Glutamatergic neuron (in vitro differentiated cells): ENCODE measurements at regions not wholly inside any gene's neighbourhood (a gene's known extent, or its start where the extent isn't known, plus 50 kb on each side); places are given as distances from the start of the nearest gene placed in this dataset.

Experiments used
- DNase-seq: peaks from one replicate; pipeline ENCODE4 v3.0.0; 2022
- H3K27ac Mint-ChIP-seq: one replicate; pipeline ENCODE4 v1.8.0; 2020; ENCODE audit warnings: mild to moderate bottlenecking, mixed read lengths, inconsistent platforms; ENCODE audit not compliant: unreplicated experiment
- H3K27me3 Mint-ChIP-seq: one replicate; pipeline ENCODE4 v1.8.0; 2020; ENCODE audit warnings: mild to moderate bottlenecking, moderate library complexity, mixed read lengths, inconsistent platforms; ENCODE audit not compliant: unreplicated experiment
- H3K36me3 Mint-ChIP-seq: one replicate; pipeline ENCODE4 v1.8.0; 2020; ENCODE audit warnings: mild to moderate bottlenecking, mixed read lengths, inconsistent platforms; ENCODE audit not compliant: unreplicated experiment
- H3K4me1 Mint-ChIP-seq: one replicate; pipeline ENCODE4 v1.8.0; 2020; ENCODE audit warnings: mild to moderate bottlenecking, low read depth, mixed read lengths, inconsistent platforms; ENCODE audit not compliant: unreplicated experiment
- H3K4me3 Mint-ChIP-seq: one replicate; pipeline ENCODE4 v1.8.0; 2020; ENCODE audit warnings: mild to moderate bottlenecking, mixed read lengths, inconsistent platforms; ENCODE audit not compliant: unreplicated experiment
- H3K9me3 Mint-ChIP-seq: one replicate; pipeline ENCODE4 v1.8.0; 2020; ENCODE audit warnings: mild to moderate bottlenecking, moderate library complexity, mixed read lengths, inconsistent platforms; ENCODE audit not compliant: unreplicated experiment
- CTCF ChIP-seq: fragments of 200-600 bp; sonication (generic); IDR thresholded peaks from one replicate; pipeline ENCODE4 v1.5.0; 2021; ENCODE audit not compliant: partially characterized antibody, unreplicated experiment

- no peaks in the 10 kb centered on the region for H3K4me1 Mint-ChIP-seq
- H3K27me3 Mint-ChIP-seq, result peaks cover 2% of the 10 kb centered on the region
- no peaks in the 10 kb centered on the region for H3K36me3 Mint-ChIP-seq
- TF ChIP-seq CTCF, result no peak
- H3K27ac Mint-ChIP-seq, result no peak overlapping the region
- H3K9me3 Mint-ChIP-seq, result peaks cover 2% of the 10 kb centered on the region
- no peak for DNase-seq
- H3K4me3 Mint-ChIP-seq, result no peak overlapping the region
Observed at GRCh38 chr1:147479864-147480564, 61.3 kb upstream of the BCL9 start.

GRCh38 chr1:147480565-147480935 is 60.8 kb upstream of the BCL9 start:
- Mint-ChIP-seq H3K9me3 (peaks cover 2% of the 10 kb centered on the region), H3K27ac (no peak overlapping the region), H3K4me1 (no peaks in the 10 kb centered on the region), H3K36me3 (no peaks in the 10 kb centered on the region), H3K27me3 (peaks cover 2% of the 10 kb centered on the region), H3K4me3 (no peak overlapping the region)
- TF ChIP-seq CTCF, result no peak
- no peak for DNase-seq

GRCh38 chr1:147486876-147487656 is 54.2 kb upstream of the BCL9 start:
- Mint-ChIP-seq H3K9me3 (no peaks in the 10 kb centered on the region), H3K27ac (no peak overlapping the region), H3K4me1 (no peaks in the 10 kb centered on the region), H3K4me3 (no peak overlapping the region), H3K36me3 (no peaks in the 10 kb centered on the region), H3K27me3 (no peaks in the 10 kb centered on the region)
- no peak for TF ChIP-seq CTCF
- DNase-seq, result no peak

- Mint-ChIP-seq H3K27me3 (no peaks in the 10 kb centered on the region), H3K9me3 (no peaks in the 10 kb centered on the region), H3K27ac (no peak overlapping the region), H3K36me3 (no peaks in the 10 kb centered on the region), H3K4me1 (peaks cover 9% of the 10 kb centered on the region), H3K4me3 (no peak overlapping the region)
- DNase-seq, result no peak
- TF ChIP-seq CTCF, result no peak
Observed at GRCh38 chr1:147491098-147491497, 50.2 kb upstream of the BCL9 start.
